ENCODE measurements at regions not wholly inside any gene's neighbourhood (a gene's known extent, or its start where the extent isn't known, plus 50 kb on each side); places are given as distances from the start of the nearest gene placed in this dataset.
"Not testable (repeated sequence)": the region's sequence is repeated elsewhere in the genome, so short reads cannot be mapped to it uniquely, and the experiment has no call there.

DNA sequence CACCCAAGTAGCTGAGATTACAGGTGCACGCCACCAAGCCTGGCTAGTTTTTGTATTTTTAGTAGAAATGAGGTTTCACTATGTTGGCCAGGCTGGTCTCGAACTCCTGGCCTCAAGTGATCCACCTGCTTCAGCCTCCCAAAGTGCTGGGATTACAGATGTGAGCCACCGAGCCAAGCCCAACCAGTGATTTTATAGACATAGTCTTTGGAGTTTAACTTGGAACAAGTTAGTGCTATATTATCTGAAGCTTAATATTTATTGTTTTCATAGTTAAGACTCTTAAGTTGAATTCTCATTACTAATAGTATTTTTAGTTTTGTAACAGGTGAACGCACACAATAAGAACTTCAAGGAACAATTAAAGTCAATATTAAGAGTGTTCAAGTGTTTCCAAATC is 122.1 kb downstream of the SPAG6 start:
- not testable (repeated sequence) for DNase-seq (ENCODE audit: low read depth, low spot score); H3K36me3 Mint-ChIP-seq (ENCODE audit: low read depth); H3K27ac Mint-ChIP-seq (ENCODE audit: unreplicated experiment); H3K4me1 Mint-ChIP-seq; H3K4me3 Mint-ChIP-seq; H3K9me3 Mint-ChIP-seq
- H3K27me3 Mint-ChIP-seq (ENCODE audit: low read depth) = peaks cover 34% of the 10 kb centered on the region

DNA sequence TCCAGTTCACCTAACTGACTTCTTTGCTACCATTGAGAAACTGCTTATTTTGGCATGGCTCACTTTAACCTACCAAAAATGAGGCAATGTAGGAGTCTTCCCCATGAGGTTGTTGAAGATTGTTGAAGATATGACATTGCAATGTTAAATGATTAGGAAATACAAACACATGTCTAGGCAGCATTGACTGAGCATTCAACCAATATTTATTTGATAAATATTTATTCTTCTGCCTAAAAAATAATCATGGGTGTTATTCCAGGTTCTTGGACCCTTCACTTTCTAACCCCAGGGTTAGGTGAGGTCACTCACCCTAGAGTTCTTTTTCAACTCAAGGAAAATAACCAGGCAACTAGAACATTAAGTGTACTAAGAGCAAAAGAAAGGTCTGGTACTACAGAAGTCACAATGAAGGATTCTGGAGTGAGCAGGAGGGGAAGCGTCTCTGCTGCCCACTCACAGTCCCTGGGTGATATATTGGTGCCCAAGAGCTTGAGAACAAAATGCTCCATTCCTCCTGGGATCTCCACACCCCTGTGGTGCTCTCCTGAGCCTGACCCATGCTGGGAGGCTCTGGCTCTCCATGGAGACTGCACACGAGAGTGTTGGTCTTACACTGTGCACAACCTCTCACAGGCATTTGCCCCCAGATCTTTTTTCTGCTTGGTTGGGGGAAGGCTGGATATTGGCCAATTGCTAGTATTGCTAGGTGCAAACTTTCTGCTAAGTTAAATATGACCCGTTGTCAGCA is 123.4 kb downstream of the SPAG6 start:
- no peaks in the 10 kb centered on the region for H3K36me3 Mint-ChIP-seq (ENCODE audit: low read depth)
- H3K27ac Mint-ChIP-seq (ENCODE audit: unreplicated experiment) = no peak overlapping the region
- peaks cover 47% of the 10 kb centered on the region for H3K27me3 Mint-ChIP-seq (ENCODE audit: low read depth)
- H3K9me3 Mint-ChIP-seq = no peaks in the 10 kb centered on the region
- no peak for DNase-seq (ENCODE audit: low read depth, low spot score)
- no peak overlapping the region for H3K4me3 Mint-ChIP-seq
- TF ChIP-seq, protein P1, sequence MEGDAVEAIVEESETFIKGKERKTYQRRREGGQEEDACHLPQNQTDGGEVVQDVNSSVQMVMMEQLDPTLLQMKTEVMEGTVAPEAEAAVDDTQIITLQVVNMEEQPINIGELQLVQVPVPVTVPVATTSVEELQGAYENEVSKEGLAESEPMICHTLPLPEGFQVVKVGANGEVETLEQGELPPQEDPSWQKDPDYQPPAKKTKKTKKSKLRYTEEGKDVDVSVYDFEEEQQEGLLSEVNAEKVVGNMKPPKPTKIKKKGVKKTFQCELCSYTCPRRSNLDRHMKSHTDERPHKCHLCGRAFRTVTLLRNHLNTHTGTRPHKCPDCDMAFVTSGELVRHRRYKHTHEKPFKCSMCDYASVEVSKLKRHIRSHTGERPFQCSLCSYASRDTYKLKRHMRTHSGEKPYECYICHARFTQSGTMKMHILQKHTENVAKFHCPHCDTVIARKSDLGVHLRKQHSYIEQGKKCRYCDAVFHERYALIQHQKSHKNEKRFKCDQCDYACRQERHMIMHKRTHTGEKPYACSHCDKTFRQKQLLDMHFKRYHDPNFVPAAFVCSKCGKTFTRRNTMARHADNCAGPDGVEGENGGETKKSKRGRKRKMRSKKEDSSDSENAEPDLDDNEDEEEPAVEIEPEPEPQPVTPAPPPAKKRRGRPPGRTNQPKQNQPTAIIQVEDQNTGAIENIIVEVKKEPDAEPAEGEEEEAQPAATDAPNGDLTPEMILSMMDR (conservative IDR thresholded peaks at IDR 0.05) = no peak
- peaks cover 9% of the 10 kb centered on the region for H3K4me1 Mint-ChIP-seq

DNA sequence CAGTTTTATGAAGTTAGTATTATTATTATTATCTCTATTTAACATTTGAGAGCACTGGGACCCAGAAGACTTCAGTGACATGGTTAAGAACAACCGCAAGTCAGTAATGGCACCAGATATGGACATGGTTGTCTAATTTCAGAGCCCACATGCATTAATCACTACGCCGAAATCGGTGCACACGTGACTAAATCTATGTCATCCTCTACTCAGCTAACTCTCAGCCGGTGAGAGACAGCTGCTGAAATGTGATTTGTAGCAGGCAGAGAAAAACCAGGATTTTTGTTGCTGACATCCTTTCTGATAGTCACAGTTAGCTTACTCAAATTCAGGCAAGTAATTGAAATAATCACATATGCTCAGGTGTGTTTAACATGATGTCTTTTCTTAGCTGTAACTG is 127.7 kb downstream of the SPAG6 start:
- H3K4me1 Mint-ChIP-seq = peaks cover 19% of the 10 kb centered on the region
- no peaks in the 10 kb centered on the region for H3K9me3 Mint-ChIP-seq
- DNase-seq (ENCODE audit: low read depth, low spot score) = no peak
- TF ChIP-seq, protein P1 (conservative IDR thresholded peaks at IDR 0.05) = no peak
- H3K27me3 Mint-ChIP-seq (ENCODE audit: low read depth) = peaks cover 87% of the 10 kb centered on the region
- no peak overlapping the region for H3K4me3 Mint-ChIP-seq
- H3K27ac Mint-ChIP-seq (ENCODE audit: unreplicated experiment) = no peak overlapping the region
- no peaks in the 10 kb centered on the region for H3K36me3 Mint-ChIP-seq (ENCODE audit: low read depth)

DNA sequence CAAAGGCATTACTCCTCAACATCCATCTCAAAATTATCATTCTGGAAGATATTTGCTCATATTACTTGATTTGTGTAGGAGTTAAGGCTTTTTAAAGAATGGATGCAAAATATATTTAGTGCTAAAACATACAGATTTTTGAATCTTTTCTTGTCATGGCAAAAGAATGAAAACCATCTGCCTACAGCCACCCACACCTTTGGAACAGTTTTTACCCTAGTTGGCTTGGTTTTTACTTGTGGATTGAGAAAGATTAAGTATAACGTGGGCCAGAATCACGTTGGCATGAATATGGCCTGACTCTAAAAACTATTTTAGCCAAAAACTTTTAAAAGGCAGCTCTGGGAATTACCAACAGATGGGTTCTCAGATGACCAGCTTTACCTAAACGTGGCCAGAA is 128.2 kb downstream of the SPAG6 start:
- DNase-seq (ENCODE audit: low read depth, low spot score) = no peak
- Mint-ChIP-seq H3K36me3 (ENCODE audit: low read depth) (no peaks in the 10 kb centered on the region), H3K4me3 (peak overlapping the region; percentile 35), H3K27ac (ENCODE audit: unreplicated experiment) (no peak overlapping the region), H3K9me3 (no peaks in the 10 kb centered on the region), H3K4me1 (peaks cover 19% of the 10 kb centered on the region), H3K27me3 (ENCODE audit: low read depth) (peaks cover 91% of the 10 kb centered on the region)
- TF ChIP-seq, protein P1 (conservative IDR thresholded peaks at IDR 0.05) = no peak

DNA sequence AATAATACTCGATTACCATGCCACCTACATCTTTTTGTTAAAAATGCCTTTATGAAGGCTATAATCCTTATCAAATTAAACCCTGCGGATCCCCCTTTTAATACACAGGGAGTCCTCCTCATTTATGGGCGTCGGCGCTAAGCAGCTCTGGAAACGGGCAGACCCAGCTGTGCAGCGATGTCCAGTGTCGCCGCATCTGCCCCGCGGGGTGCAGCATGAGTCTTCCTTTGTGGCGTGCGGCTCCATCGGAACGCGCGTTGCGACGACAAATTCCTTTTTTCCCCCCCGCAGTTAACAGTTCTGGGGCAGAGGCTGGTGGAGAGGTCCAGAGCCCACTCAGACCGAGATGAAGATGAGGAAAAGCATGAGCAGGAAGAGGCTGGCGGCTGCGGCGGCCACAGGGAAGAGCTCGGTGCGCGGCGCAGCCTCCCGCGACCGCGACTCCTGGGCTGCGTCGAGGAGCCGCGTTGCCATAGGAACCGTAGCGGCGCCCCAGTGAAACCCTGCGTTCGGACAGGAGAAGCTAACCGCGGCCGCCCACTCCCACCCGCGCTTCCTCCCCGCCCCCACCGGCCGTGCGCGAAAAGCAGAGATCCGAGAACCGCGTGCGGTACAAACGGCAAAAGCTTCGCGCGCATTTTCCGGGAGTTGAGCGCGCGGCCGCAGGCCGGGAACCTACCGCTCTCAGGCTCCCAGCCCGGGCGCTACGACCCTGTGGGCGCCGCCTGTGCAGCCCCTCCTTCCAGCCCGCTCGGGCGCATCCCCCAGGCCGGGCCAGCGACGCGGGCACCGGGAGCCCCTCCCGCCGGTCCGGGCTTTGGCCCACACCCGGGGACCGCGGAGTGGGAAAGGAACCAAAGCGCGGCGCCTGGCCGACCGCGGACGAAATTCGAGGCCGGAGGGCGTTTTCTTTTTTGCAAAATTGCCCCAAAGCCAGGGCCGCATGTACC is 130.6 kb downstream of the SPAG6 start:
- no peak overlapping the region for H3K27ac Mint-ChIP-seq (ENCODE audit: unreplicated experiment)
- peak; percentile 37 for DNase-seq (ENCODE audit: low read depth, low spot score)
- H3K27me3 Mint-ChIP-seq (ENCODE audit: low read depth) = peaks cover 95% of the 10 kb centered on the region
- TF ChIP-seq, protein P1 (conservative IDR thresholded peaks at IDR 0.05) = no peak
- peaks cover 19% of the 10 kb centered on the region for H3K4me1 Mint-ChIP-seq
- no peaks in the 10 kb centered on the region for H3K9me3 Mint-ChIP-seq
- no peaks in the 10 kb centered on the region for H3K36me3 Mint-ChIP-seq (ENCODE audit: low read depth)
- peak overlapping the region; percentile 88 for H3K4me3 Mint-ChIP-seq

All from neural crest cell (in vitro differentiated cells).